Mesendoderm (in vitro differentiated cells): ENCODE measurements at regions not wholly inside any gene's neighbourhood (a gene's known extent, or its start where the extent isn't known, plus 50 kb on each side); places are given as distances from the start of the nearest gene placed in this dataset.

ENCODE experiments used
- DNase-seq: peaks from one replicate; pipeline ENCODE4 v3.0.0; 2013
- H2AK5ac ChIP-seq: 2 replicates; pipeline ENCODE4 v1.6.1; 2013; ENCODE audit warnings: low read length, inconsistent platforms
- H2BK120ac ChIP-seq: 2 replicates; pipeline ENCODE4 v1.6.1; 2013; ENCODE audit warnings: low read depth, mild to moderate bottlenecking, low read length, moderate library complexity, mixed read lengths
- H2BK15ac ChIP-seq: replicated peaks from 2 replicates; pipeline ENCODE4 v1.6.1; 2013; ENCODE audit warnings: low read depth, mild to moderate bottlenecking, moderate library complexity
- H2BK5ac ChIP-seq: 2 replicates; pipeline ENCODE4 v1.6.1; 2013; ENCODE audit warnings: low read length, inconsistent platforms
- H3K18ac ChIP-seq: 2 replicates; pipeline ENCODE4 v1.6.1; 2013; ENCODE audit warnings: mild to moderate bottlenecking, low read length, mixed read lengths
- H3K23ac ChIP-seq: one replicate; pipeline ENCODE4 v1.6.1; 2013; ENCODE audit warnings: low read length
- H3K27ac ChIP-seq: 2 replicates; pipeline ENCODE4 v1.5.1; 2013; ENCODE audit warnings: low read depth, mild to moderate bottlenecking, inconsistent platforms, low read length, moderate library complexity
- H3K27me3 ChIP-seq: 2 replicates; pipeline ENCODE4 v1.6.1; 2013; ENCODE audit warnings: low read length, control low read depth, mild to moderate bottlenecking, inconsistent platforms; ENCODE audit not compliant: insufficient read depth, poor library complexity
- H3K36me3 ChIP-seq: 2 replicates; pipeline ENCODE4 v1.6.1; 2013; ENCODE audit warnings: low read length, inconsistent platforms; ENCODE audit not compliant: control insufficient read depth, insufficient read depth
- H3K4ac ChIP-seq: one replicate; pipeline ENCODE4 v1.6.1; 2013; ENCODE audit warnings: low read depth, mild to moderate bottlenecking, low read length, moderate library complexity
- H3K4me1 ChIP-seq: 2 replicates; pipeline ENCODE4 v1.6.1; 2013; ENCODE audit warnings: low read depth, low read length, inconsistent platforms; ENCODE audit not compliant: control insufficient read depth
- H3K4me2 ChIP-seq: 2 replicates; pipeline ENCODE4 v1.6.1; 2013; ENCODE audit warnings: low read length
- H3K4me3 ChIP-seq: 2 replicates; pipeline ENCODE4 v1.5.1; 2013; ENCODE audit warnings: mild to moderate bottlenecking, low read length
- H3K56ac ChIP-seq: one replicate; pipeline ENCODE4 v1.6.1; 2013; ENCODE audit warnings: low read length
- H3K79me1 ChIP-seq: 2 replicates; pipeline ENCODE4 v1.6.1; 2013; ENCODE audit warnings: low read length, inconsistent platforms
- H3K79me2 ChIP-seq: 2 replicates; pipeline ENCODE4 v1.6.1; 2013; ENCODE audit warnings: mild to moderate bottlenecking, low read length; ENCODE audit not compliant: control insufficient read depth, insufficient read depth
- H3K9ac ChIP-seq: 2 replicates; pipeline ENCODE4 v1.6.1; 2013; ENCODE audit warnings: low read length, inconsistent platforms
- H4K5ac ChIP-seq: one replicate; pipeline ENCODE4 v1.6.1; 2013; ENCODE audit warnings: low read length
- H4K8ac ChIP-seq: one replicate; pipeline ENCODE4 v1.6.1; 2013; ENCODE audit warnings: low read depth, mild to moderate bottlenecking, control low read depth, low read length, moderate library complexity
- WGBS: extraction: QIAGEN DNeasy Blood & Tissue Kit; methylation state at CpG from one replicate; pipeline ENCODE4 v1.1.7; 2013; ENCODE audit warnings: low lambda C conversion rate, missing lambda C conversion rate; ENCODE audit not compliant: insufficient coverage; ENCODE audit errors: extremely low coverage; 5-methylcytosine and 5-hydroxymethylcytosine counted together

DNA sequence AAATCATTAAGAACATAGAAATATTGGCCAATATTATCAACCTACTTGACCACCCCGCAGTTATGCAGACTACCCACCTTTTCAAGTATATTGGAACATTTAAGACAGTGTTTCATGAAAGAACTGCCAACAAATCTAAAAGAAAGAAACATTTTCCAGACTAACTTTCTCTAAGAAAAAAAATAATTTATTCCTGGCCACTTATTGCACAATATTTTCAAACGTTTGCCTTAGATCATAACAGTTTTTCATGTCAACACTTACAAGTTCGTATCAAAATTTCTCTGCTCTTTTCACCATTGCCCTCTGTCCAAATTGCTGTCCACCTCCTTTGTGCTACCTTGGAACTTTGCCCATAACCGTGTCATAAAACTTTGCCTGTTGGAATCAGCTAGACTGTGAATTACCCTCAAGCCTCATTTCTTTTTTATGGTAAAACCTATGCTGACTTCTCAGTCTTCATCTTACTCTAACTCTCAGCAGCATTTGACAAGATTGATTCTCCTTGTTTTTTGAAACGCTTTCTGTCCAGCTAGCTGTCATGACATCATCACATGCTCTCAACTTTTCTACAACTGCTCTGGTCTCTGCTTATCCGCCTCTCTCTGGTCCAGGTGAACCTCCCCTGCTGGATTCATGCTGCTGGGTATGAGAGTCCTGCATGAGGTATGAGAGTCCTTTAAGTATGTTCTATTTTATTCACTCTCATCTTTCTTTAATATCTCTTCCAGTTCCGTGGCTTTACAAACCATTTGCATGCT is 92.8 kb upstream of the CHRM3 start:
- Histone ChIP-seq H2BK5ac (no peak overlapping the region), H3K4ac (no peak overlapping the region), H3K4me2 (no peak overlapping the region), H2BK120ac (no peak overlapping the region), H3K79me2 (no peaks in the 10 kb centered on the region), H2BK15ac (no peak overlapping the region), H3K4me1 (no peaks in the 10 kb centered on the region), H3K27me3 (no peaks in the 10 kb centered on the region), H4K5ac (no peak overlapping the region), H4K8ac (no peak overlapping the region), H3K79me1 (no peaks in the 10 kb centered on the region), H3K9ac (no peak overlapping the region), H3K36me3 (no peaks in the 10 kb centered on the region), H3K23ac (no peak overlapping the region), H3K27ac (no peak overlapping the region), H3K56ac (no peak overlapping the region), H3K18ac (no peak overlapping the region), H2AK5ac (no peak overlapping the region), H3K4me3 (no peak overlapping the region)
- DNase-seq, result no peak
- WGBS, result no CpG with 5 or more reads among the region's 7 CpGs

DNA sequence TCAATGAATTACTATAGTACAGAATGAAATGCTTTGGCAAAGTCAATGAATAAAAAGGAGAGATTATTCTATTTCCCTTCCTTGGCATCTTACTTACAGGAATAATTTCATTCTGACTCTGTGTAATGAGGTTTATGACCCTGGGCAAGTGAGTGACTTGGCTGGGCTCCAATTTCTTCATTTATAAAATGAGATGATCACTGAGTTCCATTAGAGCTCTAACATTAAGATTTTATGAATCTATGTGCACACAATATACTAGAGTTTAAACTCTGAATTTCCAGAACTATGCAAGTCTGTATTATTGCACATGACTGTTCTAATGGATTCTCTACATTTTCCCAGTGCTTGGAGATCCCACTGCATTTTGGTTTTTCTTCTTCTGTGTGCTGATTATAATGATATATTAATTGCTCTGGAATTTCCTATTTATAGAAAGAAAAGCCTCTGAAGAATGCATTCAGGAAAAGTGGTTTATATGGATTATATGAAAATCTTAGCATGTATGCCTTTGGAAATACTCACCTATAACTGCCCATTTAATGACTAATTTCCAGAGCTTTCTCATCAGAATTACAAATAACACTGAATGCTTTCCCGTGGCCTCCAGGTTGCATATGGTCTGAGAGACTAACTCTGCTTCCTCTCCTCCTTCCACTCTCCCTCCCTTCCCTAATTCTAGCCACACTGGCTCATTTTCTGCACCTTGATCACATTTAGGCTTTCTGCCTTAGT is 97.4 kb upstream of the CHRM3 start:
- Histone ChIP-seq H3K56ac (no peak overlapping the region), H2BK5ac (no peak overlapping the region), H3K4me1 (no peaks in the 10 kb centered on the region), H3K79me2 (no peaks in the 10 kb centered on the region), H3K9ac (no peak overlapping the region), H3K4me2 (no peak overlapping the region), H3K4me3 (no peak overlapping the region), H2BK15ac (no peak overlapping the region), H3K23ac (no peak overlapping the region), H3K4ac (no peak overlapping the region), H2BK120ac (no peak overlapping the region), H3K36me3 (no peaks in the 10 kb centered on the region), H4K8ac (no peak overlapping the region), H3K79me1 (no peaks in the 10 kb centered on the region), H3K27ac (no peak overlapping the region), H2AK5ac (no peak overlapping the region), H3K18ac (no peak overlapping the region), H4K5ac (no peak overlapping the region), H3K27me3 (no peaks in the 10 kb centered on the region)
- no CpG with 5 or more reads among the region's 1 CpG for WGBS
- no peak for DNase-seq

DNA sequence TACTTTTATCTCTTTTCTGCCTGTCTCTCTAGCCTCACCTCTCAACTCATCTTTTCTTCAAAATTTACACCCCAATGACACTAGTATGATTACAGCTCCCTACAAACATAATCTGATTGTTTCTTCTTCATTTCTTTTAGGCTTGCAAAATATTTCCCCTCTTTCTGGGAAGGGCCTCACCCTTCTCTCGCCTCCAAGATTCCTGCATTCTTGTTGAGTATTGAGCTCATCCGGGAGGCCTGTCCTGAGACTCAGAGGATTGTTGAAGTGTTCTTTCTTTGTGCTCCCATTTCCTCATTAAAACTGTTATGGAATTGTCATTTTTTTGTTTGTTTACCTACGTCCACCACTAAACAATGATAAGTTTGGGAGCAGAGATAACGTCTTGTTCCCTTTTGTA is 99.1 kb upstream of the CHRM3 start:
- Histone ChIP-seq H3K56ac (no peak overlapping the region), H3K27ac (no peak overlapping the region), H3K18ac (no peak overlapping the region), H3K79me2 (no peaks in the 10 kb centered on the region), H3K4me2 (no peak overlapping the region), H3K23ac (no peak overlapping the region), H2AK5ac (no peak overlapping the region), H2BK15ac (no peak overlapping the region), H3K4ac (no peak overlapping the region), H3K4me1 (no peaks in the 10 kb centered on the region), H3K79me1 (no peaks in the 10 kb centered on the region), H3K4me3 (no peak overlapping the region), H3K27me3 (no peaks in the 10 kb centered on the region), H4K5ac (no peak overlapping the region), H3K36me3 (no peaks in the 10 kb centered on the region), H3K9ac (no peak overlapping the region), H2BK120ac (no peak overlapping the region), H4K8ac (no peak overlapping the region), H2BK5ac (no peak overlapping the region)
- no CpG with 5 or more reads among the region's 4 CpGs for WGBS
- DNase-seq, result peak; percentile 60

DNA sequence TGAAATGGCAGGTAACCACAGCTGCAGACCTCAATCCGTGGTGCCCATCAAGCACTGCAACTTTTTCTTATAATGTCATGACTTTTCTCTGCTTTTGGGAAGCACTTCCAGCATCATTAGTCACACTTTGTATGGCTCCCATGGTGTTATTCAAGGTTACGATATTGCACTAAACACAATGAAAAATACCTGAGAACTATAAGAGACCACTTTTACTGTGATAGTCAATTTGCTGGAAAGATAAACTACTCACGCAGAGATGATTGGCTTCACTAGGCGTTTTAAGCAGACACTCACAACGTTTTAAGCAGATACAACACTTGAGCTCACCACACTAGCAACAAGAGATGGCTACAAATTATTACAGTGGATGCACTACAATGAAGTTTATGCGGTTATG is 103.2 kb upstream of the CHRM3 start:
- Histone ChIP-seq H2AK5ac (no peak overlapping the region), H2BK5ac (no peak overlapping the region), H3K4me3 (no peak overlapping the region), H3K23ac (no peak overlapping the region), H3K36me3 (no peaks in the 10 kb centered on the region), H3K27ac (no peak overlapping the region), H3K56ac (no peak overlapping the region), H3K27me3 (no peaks in the 10 kb centered on the region), H3K79me2 (no peaks in the 10 kb centered on the region), H3K18ac (no peak overlapping the region), H3K4me1 (no peaks in the 10 kb centered on the region), H2BK120ac (no peak overlapping the region), H2BK15ac (no peak overlapping the region), H3K4me2 (no peak overlapping the region), H4K8ac (no peak overlapping the region), H3K9ac (no peak overlapping the region), H3K79me1 (no peaks in the 10 kb centered on the region), H4K5ac (no peak overlapping the region), H3K4ac (no peak overlapping the region)
- WGBS, result no CpG with 5 or more reads among the region's 6 CpGs
- no peak for DNase-seq

DNA sequence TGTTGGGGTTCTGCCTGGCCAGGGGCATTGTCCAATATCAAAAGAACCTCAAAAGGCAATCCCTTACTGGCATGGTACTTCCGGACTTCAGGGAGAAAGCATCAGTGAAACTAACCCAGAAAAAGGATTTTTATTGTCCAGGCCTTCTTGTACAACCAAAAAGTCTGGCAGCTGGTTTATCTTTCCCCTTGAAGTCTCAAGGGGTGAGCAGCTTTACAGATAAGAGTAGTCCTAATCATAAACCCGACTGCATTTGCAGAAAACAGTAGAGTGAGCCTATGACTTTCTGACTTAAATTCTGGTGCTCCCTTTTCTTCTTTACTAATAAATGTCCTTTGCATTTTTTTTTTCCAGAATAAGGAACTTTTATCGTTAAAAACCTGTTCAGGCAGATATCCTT is 104.0 kb upstream of the CHRM3 start:
- Histone ChIP-seq H3K27me3 (no peaks in the 10 kb centered on the region), H3K27ac (no peak overlapping the region), H4K8ac (no peak overlapping the region), H3K23ac (no peak overlapping the region), H2BK15ac (no peak overlapping the region), H4K5ac (no peak overlapping the region), H3K79me1 (no peaks in the 10 kb centered on the region), H3K4me1 (no peaks in the 10 kb centered on the region), H3K4me3 (no peak overlapping the region), H3K4ac (no peak overlapping the region), H3K79me2 (no peaks in the 10 kb centered on the region), H2BK5ac (no peak overlapping the region), H3K56ac (no peak overlapping the region), H3K4me2 (no peak overlapping the region), H3K18ac (no peak overlapping the region), H2BK120ac (no peak overlapping the region), H2AK5ac (no peak overlapping the region), H3K9ac (no peak overlapping the region), H3K36me3 (no peaks in the 10 kb centered on the region)
- WGBS, result no CpG with 5 or more reads among the region's 3 CpGs
- no peak for DNase-seq
